Amniotic epithelial cell (primary cell): ENCODE measurements at regions not wholly inside any gene's neighbourhood (a gene's known extent, or its start where the extent isn't known, plus 50 kb on each side); places are given as distances from the start of the nearest gene placed in this dataset.

Experiments
- DNase-seq: peaks from one replicate; pipeline ENCODE4 v3.0.0-alpha.2; 2010; ENCODE audit warnings: low read depth

- DNase-seq: no peak
These were observed 242.1 kb upstream of the OSR1 start for GRCh38 chr2:19600506-19600905.

GRCh38 chr2:19598971-19599370 is 240.5 kb upstream of the OSR1 start:
- DNase-seq: no peak

- DNase-seq: no peak
These were observed 233.8 kb upstream of the OSR1 start for GRCh38 chr2:19592197-19592596.

GRCh38 chr2:19589791-19590190 is 231.4 kb upstream of the OSR1 start:
- no peak for DNase-seq

GRCh38 chr2:19580830-19581229 is 222.4 kb upstream of the OSR1 start:
- DNase-seq: peak; percentile 67

- peak; percentile 26 for DNase-seq
These were observed 221.8 kb upstream of the OSR1 start for GRCh38 chr2:19580264-19580663.

- no peak for DNase-seq
These were observed 221.0 kb upstream of the OSR1 start for GRCh38 chr2:19579461-19579860.

- DNase-seq: peak; percentile 35
These were observed 219.3 kb upstream of the OSR1 start for GRCh38 chr2:19577723-19578122.

GRCh38 chr2:19576411-19576810 is 218.0 kb upstream of the OSR1 start:
- no peak for DNase-seq

GRCh38 chr2:19575641-19576040 is 217.2 kb upstream of the OSR1 start:
- DNase-seq: no peak

- DNase-seq: peak; percentile 64
These were observed 216.4 kb upstream of the OSR1 start for GRCh38 chr2:19574778-19575260.

- no peak for DNase-seq
These were observed 215.4 kb upstream of the OSR1 start for GRCh38 chr2:19573784-19574183.

- DNase-seq: no peak
These were observed 213.3 kb upstream of the OSR1 start for GRCh38 chr2:19571773-19572172.

GRCh38 chr2:19569300-19569791 is 210.9 kb upstream of the OSR1 start:
- no peak for DNase-seq

GRCh38 chr2:19568809-19569208 is 210.4 kb upstream of the OSR1 start:
- DNase-seq: no peak

GRCh38 chr2:19560785-19561184 is 202.4 kb upstream of the OSR1 start:
- DNase-seq: no peak

GRCh38 chr2:19559596-19560240 is 201.3 kb upstream of the OSR1 start:
- DNase-seq: no peak

- DNase-seq: no peak
These were observed 198.2 kb upstream of the OSR1 start for GRCh38 chr2:19556648-19557047.

- no peak for DNase-seq
These were observed 196.1 kb upstream of the OSR1 start for GRCh38 chr2:19554520-19554919.

GRCh38 chr2:19552270-19552669 is 193.8 kb upstream of the OSR1 start:
- no peak for DNase-seq

GRCh38 chr2:19550750-19551149 is 192.3 kb upstream of the OSR1 start:
- no peak for DNase-seq

- no peak for DNase-seq
These were observed 191.4 kb upstream of the OSR1 start for GRCh38 chr2:19549821-19550220.

- DNase-seq: no peak
These were observed 189.7 kb upstream of the OSR1 start for GRCh38 chr2:19548116-19548515.

- DNase-seq: no peak
These were observed 188.9 kb upstream of the OSR1 start for GRCh38 chr2:19547321-19547720.
